ENCODE measurements at regions not wholly inside any gene's neighbourhood (a gene's known extent, or its start where the extent isn't known, plus 50 kb on each side); places are given as distances from the start of the nearest gene placed in this dataset.
A peak's percentile ranks its signal among the peaks of the same experiment; 100 is the strongest.

GRCh38 chrX:17292111-17292527, 82.9 kb upstream of the NHS start:
- no peaks in the 10 kb centered on the region for H3K36me3 ChIP-seq
- no peak overlapping the region for H3K4me3 ChIP-seq
- no peaks in the 10 kb centered on the region for H3K27me3 ChIP-seq
- H3K4me1 ChIP-seq = no peaks in the 10 kb centered on the region
- intact Hi-C loops (cut with DNase I) = no loop called here
- no peak overlapping the region for H3K9ac ChIP-seq (ENCODE audit: low read depth in 2 of 2, low read length in 2 of 2)
- no peaks in the 10 kb centered on the region for H3K9me3 ChIP-seq
- peak overlapping the region; percentile 12 for H3K27ac ChIP-seq
- no peak for TF ChIP-seq CTCF (IDR thresholded peaks at IDR 0.05)
- no peak for DNase-seq

GRCh38 chrX:17294561-17294960, 80.4 kb upstream of the NHS start:
- no peaks in the 10 kb centered on the region for H3K9me3 ChIP-seq
- intact Hi-C loops (cut with DNase I) = no loop called here
- no peaks in the 10 kb centered on the region for H3K27me3 ChIP-seq
- no peak overlapping the region for H3K9ac ChIP-seq (ENCODE audit: low read depth in 2 of 2, low read length in 2 of 2)
- H3K4me1 ChIP-seq = no peaks in the 10 kb centered on the region
- H3K4me3 ChIP-seq = no peak overlapping the region
- no peaks in the 10 kb centered on the region for H3K36me3 ChIP-seq
- no peak for TF ChIP-seq CTCF (IDR thresholded peaks at IDR 0.05)
- no peak overlapping the region for H3K27ac ChIP-seq
- no peak for DNase-seq

- H3K27ac ChIP-seq = no peak overlapping the region
- TF ChIP-seq CTCF (IDR thresholded peaks at IDR 0.05) = no peak
- H3K9ac ChIP-seq (ENCODE audit: low read depth in 2 of 2, low read length in 2 of 2) = no peak overlapping the region
- no peak for DNase-seq
- H3K9me3 ChIP-seq = no peaks in the 10 kb centered on the region
- H3K36me3 ChIP-seq = no peaks in the 10 kb centered on the region
- intact Hi-C loops (cut with DNase I) = no loop called here
- no peak overlapping the region for H3K4me3 ChIP-seq
- H3K27me3 ChIP-seq = no peaks in the 10 kb centered on the region
- H3K4me1 ChIP-seq = no peaks in the 10 kb centered on the region
These were observed 79.2 kb upstream of the NHS start for GRCh38 chrX:17295791-17296190.

DNA sequence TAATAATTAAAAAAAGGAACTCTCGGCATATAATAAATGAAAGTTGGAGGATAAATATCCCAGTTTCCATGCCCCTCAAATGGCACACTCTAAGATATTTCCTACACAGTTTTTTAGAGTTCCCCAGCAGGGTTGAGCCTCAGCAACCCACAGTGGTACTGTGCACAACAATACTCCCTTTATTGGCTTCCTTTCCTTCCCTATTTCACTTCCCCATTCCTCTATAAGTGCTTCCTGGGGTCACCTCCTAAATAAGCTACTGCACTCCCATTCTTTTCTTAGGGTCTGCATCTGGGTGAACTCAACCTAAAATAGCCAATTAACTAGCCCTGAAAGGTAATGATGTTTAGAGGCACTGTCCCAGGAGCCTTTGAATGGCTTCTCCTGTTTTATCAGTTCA, 76.4 kb upstream of the NHS start:
- Histone ChIP-seq H3K4me3 (no peak overlapping the region), H3K36me3 (no peaks in the 10 kb centered on the region), H3K9me3 (no peaks in the 10 kb centered on the region), H3K9ac (ENCODE audit: low read depth in 2 of 2, low read length in 2 of 2) (no peak overlapping the region), H3K4me1 (no peaks in the 10 kb centered on the region), H3K27ac (no peak overlapping the region), H3K27me3 (no peaks in the 10 kb centered on the region)
- TF ChIP-seq CTCF (IDR thresholded peaks at IDR 0.05) = no peak
- no peak for DNase-seq
- intact Hi-C loops (cut with DNase I) = no loop called here

DNA sequence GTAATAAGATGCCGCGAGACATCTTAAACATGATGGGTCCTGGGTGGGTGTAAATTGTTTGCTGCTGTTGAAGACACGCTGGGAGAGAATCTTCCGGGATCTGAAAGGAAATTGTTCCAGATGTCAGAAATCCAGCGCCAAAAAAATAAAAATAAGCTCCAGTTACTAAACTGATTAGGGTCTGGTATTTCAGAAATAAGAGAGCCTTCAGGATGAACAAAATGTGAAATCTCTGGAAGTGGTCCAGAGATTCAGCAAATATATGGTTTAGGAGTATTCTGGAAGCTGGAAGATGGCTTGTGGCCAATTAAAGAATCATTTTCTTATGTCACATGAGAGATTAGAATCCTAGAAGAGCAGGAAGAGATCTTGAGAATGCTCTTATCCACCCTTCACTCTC, 75.8 kb upstream of the NHS start:
- no peaks in the 10 kb centered on the region for H3K4me1 ChIP-seq
- H3K36me3 ChIP-seq = no peaks in the 10 kb centered on the region
- TF ChIP-seq CTCF (IDR thresholded peaks at IDR 0.05) = no peak
- H3K9ac ChIP-seq (ENCODE audit: low read depth in 2 of 2, low read length in 2 of 2) = no peak overlapping the region
- no peak for DNase-seq
- no peak overlapping the region for H3K27ac ChIP-seq
- no peak overlapping the region for H3K4me3 ChIP-seq
- H3K9me3 ChIP-seq = no peaks in the 10 kb centered on the region
- no peaks in the 10 kb centered on the region for H3K27me3 ChIP-seq
- intact Hi-C loops (cut with DNase I) = no loop called here

DNA sequence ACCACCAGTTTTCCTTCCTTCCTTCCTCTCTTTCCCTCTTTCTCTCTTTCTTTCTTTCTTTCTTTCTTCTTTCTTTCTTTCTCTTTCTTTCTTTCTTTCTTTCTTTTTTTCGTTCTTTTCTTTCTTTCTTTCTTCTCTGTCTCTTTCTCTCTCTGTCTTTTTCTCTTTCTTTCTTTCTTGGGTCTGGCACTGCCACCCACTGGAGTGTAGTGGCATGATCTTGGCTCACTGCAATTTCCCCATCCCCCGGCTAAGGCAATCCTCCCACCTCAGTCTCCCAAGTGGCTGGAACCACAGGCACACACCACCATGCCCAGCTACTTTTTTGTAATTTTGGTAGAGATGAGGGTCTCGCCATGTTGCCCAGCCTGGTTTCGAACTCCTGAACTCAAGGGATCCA, 51.6 kb upstream of the NHS start:
- intact Hi-C loops (cut with DNase I) = no loop called here
- DNase-seq = no peak
- Histone ChIP-seq H3K27me3 (no peaks in the 10 kb centered on the region), H3K36me3 (no peaks in the 10 kb centered on the region), H3K9me3 (no peaks in the 10 kb centered on the region), H3K9ac (ENCODE audit: low read depth in 2 of 2, low read length in 2 of 2) (no peak overlapping the region), H3K4me3 (no peak overlapping the region), H3K27ac (no peak overlapping the region), H3K4me1 (no peaks in the 10 kb centered on the region)
- TF ChIP-seq CTCF (IDR thresholded peaks at IDR 0.05) = no peak
